ENCODE measurements at regions not wholly inside any gene's neighbourhood (a gene's known extent, or its start where the extent isn't known, plus 50 kb on each side); places are given as distances from the start of the nearest gene placed in this dataset.

DNA sequence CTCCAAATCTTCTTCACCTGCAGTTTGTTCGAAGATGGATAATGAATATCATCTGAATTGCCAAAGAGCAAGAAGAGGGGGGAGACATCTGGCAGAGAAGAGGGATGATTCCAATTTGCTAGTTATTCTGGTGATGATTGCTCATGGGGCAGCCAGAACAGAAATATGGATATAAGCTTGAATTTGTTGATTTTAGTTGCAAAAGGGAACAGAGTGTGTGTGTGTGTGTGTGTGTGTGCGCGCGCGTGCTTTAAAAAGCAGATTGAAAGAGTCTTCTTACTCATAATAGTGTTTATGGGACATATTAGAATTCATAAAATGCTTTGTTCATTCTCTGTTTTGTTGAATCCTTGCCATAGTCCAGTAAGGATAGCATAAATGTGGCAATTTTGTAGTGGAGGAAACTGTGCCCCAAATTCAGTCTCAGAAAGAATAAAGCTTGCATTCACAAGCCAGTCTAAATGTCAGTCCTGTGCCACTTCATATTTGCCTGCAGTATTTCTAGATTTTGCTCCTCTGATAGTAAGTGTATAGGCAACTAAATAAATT, 436.3 kb upstream of the KLF4 start:
- TF ChIP-seq POLR2A (IDR thresholded peaks at IDR 0.05) (no peak), POLR2AphosphoS5 (IDR thresholded peaks at IDR 0.05) (no peak), EP300 (IDR thresholded peaks at IDR 0.05) (no peak)
- TF ChIP-seq, protein P1, sequence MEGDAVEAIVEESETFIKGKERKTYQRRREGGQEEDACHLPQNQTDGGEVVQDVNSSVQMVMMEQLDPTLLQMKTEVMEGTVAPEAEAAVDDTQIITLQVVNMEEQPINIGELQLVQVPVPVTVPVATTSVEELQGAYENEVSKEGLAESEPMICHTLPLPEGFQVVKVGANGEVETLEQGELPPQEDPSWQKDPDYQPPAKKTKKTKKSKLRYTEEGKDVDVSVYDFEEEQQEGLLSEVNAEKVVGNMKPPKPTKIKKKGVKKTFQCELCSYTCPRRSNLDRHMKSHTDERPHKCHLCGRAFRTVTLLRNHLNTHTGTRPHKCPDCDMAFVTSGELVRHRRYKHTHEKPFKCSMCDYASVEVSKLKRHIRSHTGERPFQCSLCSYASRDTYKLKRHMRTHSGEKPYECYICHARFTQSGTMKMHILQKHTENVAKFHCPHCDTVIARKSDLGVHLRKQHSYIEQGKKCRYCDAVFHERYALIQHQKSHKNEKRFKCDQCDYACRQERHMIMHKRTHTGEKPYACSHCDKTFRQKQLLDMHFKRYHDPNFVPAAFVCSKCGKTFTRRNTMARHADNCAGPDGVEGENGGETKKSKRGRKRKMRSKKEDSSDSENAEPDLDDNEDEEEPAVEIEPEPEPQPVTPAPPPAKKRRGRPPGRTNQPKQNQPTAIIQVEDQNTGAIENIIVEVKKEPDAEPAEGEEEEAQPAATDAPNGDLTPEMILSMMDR (IDR thresholded peaks at IDR 0.05) = no peak
